Epithelial cell of esophagus (primary cell): ENCODE measurements at regions not wholly inside any gene's neighbourhood (a gene's known extent, or its start where the extent isn't known, plus 50 kb on each side); places are given as distances from the start of the nearest gene placed in this dataset.

Source experiments
- DNase-seq: peaks from one replicate; pipeline ENCODE4 v3.0.0; 2010; ENCODE audit warnings: low read depth
- H3K4me3 ChIP-seq: 2 replicates; pipeline ENCODE4 v1.5.1; 2011; ENCODE audit warnings: mild to moderate bottlenecking, low read length, control low read depth
- CTCF ChIP-seq: IDR thresholded peaks from 2 replicates; pipeline ENCODE4 v1.5.1; 2011; ENCODE audit warnings: low read depth, mild to moderate bottlenecking, low read length, control low read depth, inconsistent platforms; ENCODE audit not compliant: insufficient read depth; ENCODE audit errors: missing control alignments

- no peak overlapping the region for H3K4me3 ChIP-seq
- DNase-seq, result no peak
- TF ChIP-seq CTCF, result no peak
Measured at GRCh38 chr16:54414671-54415070, 128.1 kb upstream of the IRX3 start.

GRCh38 chr16:54412777-54413455, 126.3 kb upstream of the IRX3 start:
- TF ChIP-seq CTCF, result no peak
- no peak for DNase-seq
- no peak overlapping the region for H3K4me3 ChIP-seq

DNA sequence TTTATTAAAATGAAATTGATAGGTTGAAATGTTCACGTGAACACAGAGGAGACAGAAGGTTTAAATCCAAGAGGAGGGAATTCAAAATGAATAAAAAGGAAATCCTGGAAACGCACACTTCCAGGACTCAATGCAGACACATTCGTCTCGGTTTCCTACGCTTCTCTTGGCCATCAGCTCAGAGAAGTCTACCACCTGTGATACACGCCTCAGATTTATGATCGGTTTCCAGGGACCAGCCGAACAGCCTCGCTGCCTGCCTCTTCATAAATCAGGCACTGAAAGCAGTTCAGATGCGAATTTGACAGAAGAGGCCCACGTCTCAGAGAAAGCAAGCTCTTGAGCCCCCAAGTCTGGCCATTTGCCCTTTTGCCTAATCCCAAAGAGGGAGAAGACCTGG, 125.5 kb upstream of the IRX3 start:
- DNase-seq, result no peak
- no peak overlapping the region for H3K4me3 ChIP-seq
- no peak for TF ChIP-seq CTCF

- no peak for TF ChIP-seq CTCF
- DNase-seq, result no peak
- H3K4me3 ChIP-seq, result no peak overlapping the region
Measured at GRCh38 chr16:54411544-54411943, 125.0 kb upstream of the IRX3 start.

DNA sequence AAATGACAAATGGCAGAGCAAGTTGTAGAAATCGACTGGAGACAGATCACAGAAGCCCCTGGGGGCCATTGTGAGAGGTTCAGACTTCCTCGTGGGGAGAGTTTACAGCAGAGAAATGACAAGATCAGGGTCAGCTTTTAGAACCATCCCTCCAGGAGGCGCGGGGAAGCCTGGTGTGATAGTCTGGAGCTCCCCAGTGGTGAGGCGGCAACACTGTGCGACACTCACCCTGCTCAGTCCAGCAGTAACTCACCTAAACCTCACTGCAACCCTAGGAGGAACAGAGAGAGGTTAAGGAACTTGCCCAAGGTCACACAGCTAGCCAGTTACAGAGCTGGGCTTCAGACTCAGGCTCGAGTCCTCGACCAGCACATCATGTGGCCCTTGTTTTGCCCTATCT, 123.4 kb upstream of the IRX3 start:
- H3K4me3 ChIP-seq, result no peak overlapping the region
- no peak for TF ChIP-seq CTCF
- no peak for DNase-seq

DNA sequence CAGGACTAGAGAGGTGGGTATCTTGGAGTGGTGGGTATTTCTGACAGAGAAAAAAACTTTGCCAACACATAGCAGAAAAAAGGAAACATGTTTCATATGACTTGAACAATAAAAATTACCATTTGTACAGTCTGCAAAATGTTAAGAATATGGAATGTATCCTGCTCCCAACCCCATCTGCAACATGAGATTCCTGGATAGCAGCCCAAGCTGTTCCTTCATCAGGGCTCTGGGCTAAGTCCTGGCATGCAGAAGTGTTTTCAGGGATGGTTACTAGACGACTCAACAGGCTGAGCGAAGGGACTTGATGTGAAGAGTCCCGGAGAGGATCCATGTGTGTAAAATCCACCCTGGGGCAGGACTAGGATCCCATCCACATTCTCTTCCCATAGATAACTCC, 121.0 kb upstream of the IRX3 start:
- no peak for TF ChIP-seq CTCF
- DNase-seq, result peak; percentile 27
- no peak overlapping the region for H3K4me3 ChIP-seq

GRCh38 chr16:54405478-54405877, 118.9 kb upstream of the IRX3 start:
- no peak overlapping the region for H3K4me3 ChIP-seq
- TF ChIP-seq CTCF, result no peak
- DNase-seq, result no peak
